Neural cell (in vitro differentiated cells): ENCODE measurements at regions not wholly inside any gene's neighbourhood (a gene's known extent, or its start where the extent isn't known, plus 50 kb on each side); places are given as distances from the start of the nearest gene placed in this dataset.

Source experiments
- H2AFZ ChIP-seq: fragments of 200-600, 300-800 bp; sonication (generic), shearing (Covaris generic); 2 replicates; pipeline ENCODE4 v1.6.0; 2014; ENCODE audit warnings: low read depth, mild to moderate bottlenecking, antibody characterized with exemption, low read length, moderate library complexity
- H3F3A ChIP-seq: fragments of 200-600 bp; shearing (Covaris generic); 2 replicates; pipeline ENCODE4 v1.6.1; 2016; ENCODE audit warnings: mild to moderate bottlenecking, moderate library complexity, mixed read lengths, antibody characterized with exemption, low read length; ENCODE audit not compliant: insufficient read depth, poor library complexity, severe bottlenecking
- H3K27ac ChIP-seq: fragments of 200-600, 300-800 bp; sonication (generic), shearing (Covaris generic); 2 replicates; pipeline ENCODE4 v1.5.1; 2014; ENCODE audit warnings: mild to moderate bottlenecking, low read length, moderate library complexity
- H3K27me3 ChIP-seq: fragments of 300-800, 200-600 bp; sonication (generic), shearing (Covaris generic); 2 replicates; pipeline ENCODE4 v1.6.0; 2014; ENCODE audit warnings: mild to moderate bottlenecking, low read depth, low read length, moderate library complexity; ENCODE audit not compliant: insufficient read depth
- H3K36me3 ChIP-seq: fragments of 300-800, 200-600 bp; sonication (generic), shearing (Covaris generic); 2 replicates; pipeline ENCODE4 v1.5.1; 2014; ENCODE audit warnings: mild to moderate bottlenecking, antibody characterized with exemption, low read length, moderate library complexity; ENCODE audit not compliant: insufficient read depth
- H3K4me2 ChIP-seq: fragments of 300-800, 200-600 bp; sonication (generic), shearing (Covaris generic); 2 replicates; pipeline ENCODE4 v1.6.0; 2014; ENCODE audit warnings: mild to moderate bottlenecking, low read length
- H3K4me3 ChIP-seq: fragments of 300-800, 200-600 bp; sonication (generic), shearing (Covaris generic); 2 replicates; pipeline ENCODE4 v1.5.1; 2014; ENCODE audit warnings: mild to moderate bottlenecking, low read length, moderate library complexity
- H3K79me2 ChIP-seq: fragments of 200-600 bp; shearing (Covaris generic); replicated peaks from 2 replicates; pipeline ENCODE4 v1.6.0; 2014; ENCODE audit warnings: mild to moderate bottlenecking, low read length, moderate library complexity; ENCODE audit not compliant: insufficient read depth
- H3K9ac ChIP-seq: fragments of 300-800, 200-600 bp; sonication (generic), shearing (Covaris generic); 2 replicates; pipeline ENCODE4 v1.6.1; 2016; ENCODE audit warnings: mild to moderate bottlenecking, low read length, mixed read lengths
- H3K9me2 ChIP-seq: fragments of 200-600 bp; shearing (Covaris generic); 2 replicates; pipeline ENCODE4 v1.6.1; 2016; ENCODE audit warnings: mild to moderate bottlenecking, low read length, mixed read lengths; ENCODE audit not compliant: insufficient read depth
- H3K9me3 ChIP-seq: fragments of 200-600, 300-800 bp; sonication (generic), shearing (Covaris generic); 2 replicates; pipeline ENCODE4 v1.6.1; 2016; ENCODE audit warnings: mild to moderate bottlenecking, mixed run types, low read length, moderate library complexity, mixed read lengths
- H4K20me1 ChIP-seq: fragments of 200-600 bp; shearing (Covaris generic); 2 replicates; pipeline ENCODE4 v1.6.1; 2016; ENCODE audit warnings: mild to moderate bottlenecking, mixed run types; ENCODE audit not compliant: insufficient read depth
- CTCF ChIP-seq: fragments of 450-650 bp; IDR thresholded peaks from 2 replicates; pipeline ENCODE4 v1.5.1; 2014; ENCODE audit warnings: antibody characterized with exemption, mild to moderate bottlenecking, moderate library complexity; ENCODE audit not compliant: poor library complexity, severe bottlenecking
- EP300 ChIP-seq: fragments of 450-650 bp; conservative IDR thresholded peaks from 2 replicates; pipeline ENCODE4 v1.6.1; 2014; ENCODE audit warnings: antibody characterized with exemption, mild to moderate bottlenecking, moderate library complexity; ENCODE audit not compliant: poor library complexity, severe bottlenecking
- EZH2 ChIP-seq: fragments of 200-600, 300-800 bp; shearing (Covaris generic), sonication (generic); IDR thresholded peaks from 2 replicates; pipeline ENCODE4 v1.6.1; 2014; ENCODE audit warnings: antibody characterized with exemption, low read length, borderline replicate concordance, mild to moderate bottlenecking; ENCODE audit not compliant: insufficient read depth, poor library complexity, severe bottlenecking
- MXI1 ChIP-seq: fragments of 450-650 bp; conservative IDR thresholded peaks from 2 replicates; pipeline ENCODE4 v1.6.1; 2014; ENCODE audit warnings: antibody characterized with exemption, mild to moderate bottlenecking; ENCODE audit not compliant: poor library complexity, severe bottlenecking
- POLR2AphosphoS5 ChIP-seq: IDR thresholded peaks from 2 replicates; pipeline ENCODE4 v1.6.1; 2012
- RAD21 ChIP-seq: fragments of 450-650 bp; conservative IDR thresholded peaks from 2 replicates; pipeline ENCODE4 v1.6.1; 2014; ENCODE audit warnings: antibody characterized with exemption, mild to moderate bottlenecking, moderate library complexity
- REST ChIP-seq: IDR thresholded peaks from 2 replicates; pipeline ENCODE4 v1.6.1; 2012; ENCODE audit warnings: borderline replicate concordance
- SMC3 ChIP-seq: fragments of 450-650 bp; conservative IDR thresholded peaks from 2 replicates; pipeline ENCODE4 v1.6.1; 2014; ENCODE audit warnings: antibody characterized with exemption, mild to moderate bottlenecking, moderate library complexity; ENCODE audit not compliant: poor library complexity
- TAF1 ChIP-seq: IDR thresholded peaks from 2 replicates; pipeline ENCODE4 v1.6.1; 2012; ENCODE audit warnings: low read depth

GRCh38 chr1:193367863-193368262, 181.4 kb upstream of the B3GALT2 start:
- Histone ChIP-seq H2AFZ (no peak overlapping the region), H3K4me2 (no peak overlapping the region), H4K20me1 (no peaks in the 10 kb centered on the region), H3K27me3 (no peaks in the 10 kb centered on the region), H3F3A (no peaks in the 10 kb centered on the region), H3K4me3 (no peak overlapping the region), H3K9ac (no peak overlapping the region), H3K9me3 (no peaks in the 10 kb centered on the region), H3K36me3 (no peaks in the 10 kb centered on the region), H3K9me2 (no peaks in the 10 kb centered on the region), H3K79me2 (no peaks in the 10 kb centered on the region), H3K27ac (no peak overlapping the region)
- TF ChIP-seq REST (no peak), TAF1 (no peak), EZH2 (no peak), SMC3 (no peak), EP300 (no peak), MXI1 (no peak), RAD21 (no peak), POLR2AphosphoS5 (no peak), CTCF (no peak)

- H3K27ac ChIP-seq, result no peak overlapping the region
- no peaks in the 10 kb centered on the region for H3K36me3 ChIP-seq
- H3F3A ChIP-seq, result no peaks in the 10 kb centered on the region
- H3K27me3 ChIP-seq, result no peaks in the 10 kb centered on the region
- H3K9me2 ChIP-seq, result no peaks in the 10 kb centered on the region
- no peak overlapping the region for H3K9ac ChIP-seq
- no peak overlapping the region for H3K4me2 ChIP-seq
- H2AFZ ChIP-seq, result no peak overlapping the region
- no peaks in the 10 kb centered on the region for H4K20me1 ChIP-seq
- no peaks in the 10 kb centered on the region for H3K79me2 ChIP-seq
- no peak overlapping the region for H3K4me3 ChIP-seq
- TF ChIP-seq TAF1 (no peak), POLR2AphosphoS5 (no peak), EP300 (no peak), MXI1 (no peak), CTCF (no peak), RAD21 (no peak), REST (no peak), EZH2 (no peak)
- H3K9me3 ChIP-seq, result no peaks in the 10 kb centered on the region
Observed at GRCh38 chr1:193366764-193367507, 180.5 kb upstream of the B3GALT2 start.
